K562 (cell line): ENCODE measurements at regions not wholly inside any gene's neighbourhood (a gene's known extent, or its start where the extent isn't known, plus 50 kb on each side); places are given as distances from the start of the nearest gene placed in this dataset.

Experiments used
- ATAC-seq: fragments of 200-7000 bp; cut with Tn5 transposase; 3 replicates; pipeline ENCODE4 v1.9.1; 2020; ENCODE audit warnings: moderate library complexity
- BruUV-seq: library from RNA; stranded (reverse); fragments of 400-500 nt; replicated peaks from 2 replicates; lab custom pipeline; 2021; lab: Mats Ljungman, UMichigan
- CTCF ChIA-PET: fragments of 300-600 bp; formaldehyde crosslinking; extraction: SDS; loops from one replicate; lab custom pipeline; 2021; ENCODE audit warnings: low intra/inter-chr PET ratio; lab: Yijun Ruan, JAX
- POLR2A ChIA-PET: fragments of 300-600, 350-650 bp; sonication (Branson Sonifier 250); formaldehyde crosslinking; extraction: SDS; loops from one replicate; lab custom pipeline; 2021; ENCODE audit warnings: antibody characterized with exemption, inconsistent platforms; lab: Yijun Ruan, JAX
- DNase-seq, 4 experiments: peaks; one replicate each; pipeline versions ENCODE4 v3.0.0 to v3.0.0-alpha.2; 2011 to 2018; ENCODE audit warnings: low spot score in 3 of 4, mixed read lengths in 3 of 4; ENCODE audit errors: extremely low read depth in 1 of 4
- FAIRE-seq: peaks from 2 replicates; lab custom pipeline; 2011; peaks lifted over from hg19 to GRCh38; lab: Jason Lieb, UNC
- H2AFZ ChIP-seq: 2 replicates; pipeline ENCODE4 v1.6.0; 2011; ENCODE audit warnings: low read depth, low read length, control low read depth, inconsistent platforms
- H3K27ac ChIP-seq: fragments of 200-600 bp; 3 replicates; pipeline ENCODE4 v1.8.0; 2011; ENCODE audit warnings: low read depth, mild to moderate bottlenecking, control low read depth, inconsistent platforms, low read length, moderate library complexity, mixed read lengths; ENCODE audit errors: extremely low read depth
- H3K27me3 ChIP-seq, 2 experiments: fragments of 300-600 bp in 1 of 2; 2 replicates in 1 of 2; 3 replicates in 1 of 2; pipeline versions ENCODE4 v1.6.0 to v1.8.0; 2011; ENCODE audit warnings: inconsistent platforms in 2 of 2, low read length in 2 of 2, mild to moderate bottlenecking in 1 of 2, mixed read lengths in 1 of 2, moderate library complexity in 1 of 2; ENCODE audit not compliant: control insufficient read depth in 2 of 2, insufficient read depth in 2 of 2
- H3K36me3 ChIP-seq: fragments of 300-600 bp; 3 replicates; pipeline ENCODE4 v1.8.0; 2011; ENCODE audit warnings: mild to moderate bottlenecking, low read length, inconsistent platforms; ENCODE audit not compliant: control insufficient read depth, insufficient read depth
- H3K4me1 ChIP-seq, 2 experiments: fragments of 200-600 bp in 1 of 2; replicated peaks in 1 of 2; 2 replicates in 1 of 2; 3 replicates in 1 of 2; pipeline versions ENCODE4 v1.5.1 to v1.8.0; 2011; ENCODE audit warnings: inconsistent platforms in 2 of 2, low read length in 2 of 2, mild to moderate bottlenecking in 1 of 2, mixed read lengths in 1 of 2, moderate library complexity in 1 of 2; ENCODE audit not compliant: control insufficient read depth in 2 of 2, insufficient read depth in 2 of 2
- H3K4me2 ChIP-seq: 2 replicates; pipeline ENCODE4 v1.6.1; 2011; ENCODE audit warnings: low read length, control low read depth, inconsistent platforms, mixed read lengths; ENCODE audit not compliant: insufficient read depth
- H3K4me3 ChIP-seq: fragments of 200-600 bp; sonication (generic), shearing (Covaris generic); 2 replicates; pipeline ENCODE4 v1.5.1; 2016; ENCODE audit warnings: control low read depth, inconsistent platforms
- H3K79me2 ChIP-seq: fragments of 200-600 bp; 3 replicates; pipeline ENCODE4 v1.8.0; 2011; ENCODE audit warnings: low read length, inconsistent platforms; ENCODE audit not compliant: control insufficient read depth, insufficient read depth
- H3K9ac ChIP-seq, 2 experiments: 2 replicates each; pipeline versions ENCODE4 v1.6.0 to v1.6.1; 2011; ENCODE audit warnings: low read depth in 2 of 2, low read length in 2 of 2, control low read depth in 1 of 2, inconsistent platforms in 1 of 2, mild to moderate bottlenecking in 1 of 2, mixed read lengths in 1 of 2; ENCODE audit not compliant: insufficient read depth in 1 of 2
- H3K9me1 ChIP-seq: one replicate; pipeline ENCODE4 v1.6.0; 2011; ENCODE audit warnings: inconsistent platforms, mild to moderate bottlenecking, low read length, moderate library complexity; ENCODE audit not compliant: control insufficient read depth, insufficient read depth
- H3K9me3 ChIP-seq: replicated peaks from 2 replicates; pipeline ENCODE4 v1.5.1; 2011; ENCODE audit warnings: low read depth, low read length, inconsistent platforms; ENCODE audit not compliant: control insufficient read depth, insufficient read depth
- H4K20me1 ChIP-seq: replicated peaks from 2 replicates; pipeline ENCODE4 v1.6.1; 2011; ENCODE audit warnings: low read length, inconsistent platforms, mixed read lengths; ENCODE audit not compliant: control insufficient read depth, insufficient read depth
- ADNP ChIP-seq: fragments of 200-800 bp; sonication (Bioruptor generic); IDR thresholded peaks from 2 replicates; pipeline ENCODE4 v1.6.1; 2016; ENCODE audit warnings: missing genetic modification characterization, missing compliant biosample characterization
- ATF4 ChIP-seq: fragments of 450-650 bp; formaldehyde crosslinking; IDR thresholded peaks from 2 replicates; pipeline ENCODE4 v1.4.0; 2022; ENCODE audit warnings: mild to moderate bottlenecking, moderate library complexity
- E2F8 ChIP-seq: fragments of 450-650 bp; IDR thresholded peaks from 2 replicates; pipeline ENCODE4 v1.7.1; 2018; ENCODE audit warnings: mild to moderate bottlenecking, low read depth; ENCODE audit not compliant: partially characterized antibody
- GABPB2 ChIP-seq: fragments of 250-450 bp; sonication (Bioruptor Pico); conservative IDR thresholded peaks from 2 replicates; pipeline ENCODE4 v1.5.1; 2021; ENCODE audit warnings: mild to moderate bottlenecking
- HBP1 ChIP-seq: fragments of 450-650 bp; formaldehyde crosslinking; IDR thresholded peaks from 2 replicates; pipeline ENCODE4 v1.4.0; 2022; ENCODE audit warnings: missing genetic modification characterization
- HDAC6 ChIP-seq: IDR thresholded peaks from 2 replicates; pipeline ENCODE4 v1.6.1; 2012; ENCODE audit warnings: low read depth, mild to moderate bottlenecking, control low read depth, inconsistent platforms, low read length, moderate library complexity
- HDGF ChIP-seq: fragments of 450-650 bp; IDR thresholded peaks from 2 replicates; pipeline ENCODE4 v1.6.1; 2016
- HEY1 ChIP-seq: fragments of 250-450 bp; sonication (Bioruptor Pico); IDR thresholded peaks from 2 replicates; pipeline ENCODE4 v1.5.0; 2020; ENCODE audit warnings: mild to moderate bottlenecking, moderate library complexity, borderline replicate concordance
- NFXL1 ChIP-seq: fragments of 450-650 bp; formaldehyde crosslinking; IDR thresholded peaks from 2 replicates; pipeline ENCODE4 v1.4.0; 2021; ENCODE audit warnings: mild to moderate bottlenecking
- POLR2H ChIP-seq: IDR thresholded peaks from 2 replicates; pipeline ENCODE4 v1.6.1; 2016; ENCODE audit warnings: missing genetic modification characterization, low read depth, mild to moderate bottlenecking, control low read depth, missing compliant biosample characterization, moderate library complexity
- SAFB ChIP-seq: fragments of 200-400 bp; formaldehyde crosslinking; IDR thresholded peaks from 2 replicates; pipeline ENCODE4 v1.6.1; 2017; ENCODE audit warnings: low read depth, low read length, borderline replicate concordance
- TOE1 ChIP-seq, 2 experiments: fragments of 450-650 bp in 1 of 2; sonication (generic) in 1 of 2; formaldehyde crosslinking in 1 of 2; IDR thresholded peaks; 2 replicates each; pipeline versions ENCODE4 v1.7.1 to v1.8.0; 2016 to 2022; ENCODE audit warnings: borderline replicate concordance in 2 of 2, mild to moderate bottlenecking in 2 of 2, antibody characterized with exemption in 1 of 2, inconsistent platforms in 1 of 2, low read depth in 1 of 2, missing genetic modification reagents in 1 of 2, moderate library complexity in 1 of 2
- TSC22D4 ChIP-seq: fragments of 450-650 bp; IDR thresholded peaks from 2 replicates; pipeline ENCODE4 v1.6.1; 2016; ENCODE audit warnings: missing genetic modification characterization, missing biosample characterization, control low read depth
- ZBTB8A ChIP-seq: fragments of 450-650 bp; IDR thresholded peaks from 2 replicates; pipeline ENCODE4 v1.6.1; 2018; ENCODE audit warnings: mild to moderate bottlenecking, moderate library complexity; ENCODE audit not compliant: partially characterized antibody
- ZFP30 ChIP-seq: fragments of 250-450 bp; sonication (Bioruptor Pico); IDR thresholded peaks from 2 replicates; pipeline ENCODE4 v1.8.0; 2022; ENCODE audit warnings: moderate library complexity, mild to moderate bottlenecking, inconsistent platforms, borderline replicate concordance
- ZNF764 ChIP-seq: fragments of 250-450 bp; sonication (Bioruptor Pico); IDR thresholded peaks from 2 replicates; pipeline ENCODE4 v1.4.0; 2020; ENCODE audit warnings: low read depth, mild to moderate bottlenecking, moderate library complexity
- ZSCAN32 ChIP-seq: fragments of 450-650 bp; formaldehyde crosslinking; IDR thresholded peaks from 2 replicates; pipeline ENCODE4 v1.4.0; 2020; ENCODE audit warnings: mild to moderate bottlenecking, moderate library complexity
- WGBS: fragments of 100-300 bp; shearing (Covaris generic); methylation state at CpG from one replicate; pipeline ENCODE4 v1.1.6; 2016; ENCODE audit warnings: low coverage, mixed read lengths; ENCODE audit not compliant: insufficient coverage; ENCODE audit errors: missing lambda C conversion rate; 5-methylcytosine and 5-hydroxymethylcytosine counted together
- in situ Hi-C: fragments of 300-500 bp; cut with MboI; formaldehyde crosslinking; loops from 4 replicates; pipeline ENCODE4 v1.15.0; 2018; ENCODE audit warnings: inconsistent platforms, mixed read lengths
- intact Hi-C: fragments of 100-400 bp; cut with micrococcal nuclease; formaldehyde crosslinking; loops from 2 replicates; pipeline ENCODE4 v1.14.2; 2022

- TF ChIP-seq GABPB2 (CRISPR knock-in tag), result no peak
- TF ChIP-seq TOE1 (IDR thresholded peaks at IDR 0.05; ENCODE audit: borderline replicate concordance), result no peak
- TF ChIP-seq TOE1 (CRISPR knock-in tag; IDR thresholded peaks at IDR 0.05; ENCODE audit: borderline replicate concordance, low read depth), result no peak
- TF ChIP-seq HDGF, result no peak
- TF ChIP-seq ZBTB8A, result no peak
- TF ChIP-seq ZSCAN32 (CRISPR knock-in tag), result no peak
- no peak for TF ChIP-seq ADNP
- TF ChIP-seq SAFB, result no peak
- no peak for TF ChIP-seq NFXL1 (CRISPR knock-in tag)
- no peak for TF ChIP-seq HBP1 (CRISPR knock-in tag)
- TF ChIP-seq POLR2H (tag), result no peak
- TF ChIP-seq HDAC6, result no peak
- no peak for TF ChIP-seq ATF4 (CRISPR knock-in tag)
- no peak for TF ChIP-seq ZNF764
- no peak for TF ChIP-seq E2F8
- no peak for TF ChIP-seq ZFP30
- no peak for TF ChIP-seq HEY1 (CRISPR knock-in tag)
- TF ChIP-seq TSC22D4 (tag), result no peak
- ATAC-seq (no peak), DNase-seq (no peak), FAIRE-seq (no peak)
- WGBS, result 2% methylated on average over 4 of the region's 4 CpGs
- Histone ChIP-seq H3K4me2 (no peak overlapping the region), H3K27me3 (peaks cover 37 to 41% of the 10 kb centered on the region in 2 experiments), H3K9me1 (no peaks in the 10 kb centered on the region), H3K27ac (no peak overlapping the region), H4K20me1 (no peaks in the 10 kb centered on the region), H3K79me2 (no peaks in the 10 kb centered on the region), H3K4me1 (no peaks in the 10 kb centered on the region), H3K9me3 (no peaks in the 10 kb centered on the region), H3K36me3 (no peaks in the 10 kb centered on the region), H2AFZ (no peak overlapping the region), H3K9ac (no peak overlapping the region), H3K4me3 (no peak overlapping the region)
- intact Hi-C loops (loop anchor here (5.0 kb wide), 1 partner anchor 80 kb away; no protein-coding TSS in a partner anchor), in situ Hi-C loops (no loop called here)
- CTCF ChIA-PET, result no interaction called here
- BruUV-seq, result no TSS peak
- POLR2A ChIA-PET, result interaction anchor here (1.2 kb wide), 1 partner anchor 468 kb away, joined by 3 read pairs; no protein-coding TSS in a partner anchor
Observed at GRCh38 chr9:38332625-38333024, 59.9 kb upstream of the ALDH1B1 start.
